Aorta (tissue), 5 donors: ENCODE measurements at regions not wholly inside any gene's neighbourhood (a gene's known extent, or its start where the extent isn't known, plus 50 kb on each side); places are given as distances from the start of the nearest gene placed in this dataset.

Source experiments
- ATAC-seq: fragments of 200-7000 bp; cut with Tn5 transposase; one replicate; pipeline ENCODE4 v1.9.1; 2022; ENCODE audit warnings: moderate library complexity; ENCODE audit not compliant: low FRiP score
- DNase-seq, 2 donors: peaks; one replicate each; pipeline ENCODE4 v3.0.0-alpha.2; 2020
- H3K27ac ChIP-seq, 2 donors: one replicate each; pipeline ENCODE4 v1.5.1; 2013; ENCODE audit warnings: low read length in 2 of 2, mild to moderate bottlenecking in 2 of 2, moderate library complexity in 2 of 2, control low read depth in 1 of 2, inconsistent platforms in 1 of 2, low read depth in 1 of 2
- H3K27me3 ChIP-seq, 2 donors: one replicate each; pipeline ENCODE4 v1.6.1; 2013; ENCODE audit warnings: control low read depth in 1 of 2, low read length in 1 of 2, mild to moderate bottlenecking in 1 of 2, moderate library complexity in 1 of 2; ENCODE audit not compliant: insufficient read depth in 2 of 2, control insufficient read depth in 1 of 2
- H3K36me3 ChIP-seq, 2 donors: one replicate each; pipeline ENCODE4 v1.6.1; 2013; ENCODE audit warnings: control low read depth in 1 of 2, low read length in 1 of 2, mild to moderate bottlenecking in 1 of 2; ENCODE audit not compliant: insufficient read depth in 2 of 2, control insufficient read depth in 1 of 2
- H3K4me1 ChIP-seq, 2 donors: one replicate each; pipeline ENCODE4 v1.6.1; 2013; ENCODE audit warnings: low read length in 2 of 2, control low read depth in 1 of 2, mild to moderate bottlenecking in 1 of 2, moderate library complexity in 1 of 2; ENCODE audit not compliant: insufficient read depth in 2 of 2, control insufficient read depth in 1 of 2
- H3K4me3 ChIP-seq, 2 donors: one replicate each; pipeline ENCODE4 v1.5.1; 2013; ENCODE audit warnings: low read length in 2 of 2, control low read depth in 1 of 2, mild to moderate bottlenecking in 1 of 2
- H3K9me3 ChIP-seq: one replicate; pipeline ENCODE4 v1.6.1; 2013; ENCODE audit warnings: mild to moderate bottlenecking, low read length; ENCODE audit not compliant: control insufficient read depth
- WGBS, 2 donors: extraction: QIAGEN DNeasy Blood & Tissue Kit; methylation state at CpG; one replicate each; pipeline ENCODE4 v1.1.7; 2013; 5-methylcytosine and 5-hydroxymethylcytosine counted together
- intact Hi-C, 2 donors: fragments of 100-400 bp; cut with DNase I; formaldehyde crosslinking; loops; one replicate each; pipeline versions ENCODE4 v1.14.2 to v1.15.0; 2022
- donor health status: healthy with polysubstance abuse.
- donor health status: Bipolar disorder and iron deficiency.
- donor health status: DM: no; HTN: no; CAD: no.
- donor health status: DM: no; HTN: no; CAD: no.
- donor health status: DM: yes; HTN: yes; CAD: no.

DNA sequence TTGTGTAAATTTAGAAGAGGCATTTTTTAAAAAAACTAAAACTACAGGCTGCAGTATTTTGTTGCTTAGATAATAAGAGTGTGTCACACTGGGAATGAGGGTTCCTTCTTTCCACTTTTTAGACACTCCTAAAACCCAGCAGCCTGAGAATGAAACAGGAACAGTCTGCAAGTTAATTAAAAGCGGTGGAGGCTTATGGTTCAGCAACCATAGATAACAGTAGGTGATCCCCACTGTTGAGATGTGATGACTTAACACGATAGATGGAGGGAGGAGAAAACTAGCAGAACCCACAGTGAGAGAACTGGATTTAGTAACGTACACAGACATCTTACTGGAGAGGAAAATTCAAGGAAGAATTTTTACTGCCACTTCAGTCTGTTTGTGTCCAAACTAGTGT is 767.3 kb downstream of the C4orf33 start:
- DNase-seq (no peak), ATAC-seq (no peak)
- H3K27me3 ChIP-seq, result no peaks in the 10 kb centered on the region
- H3K27ac ChIP-seq, result no peak overlapping the region
- 41 to 63% methylated on average over 3 of the region's 3 CpGs for WGBS, 2 donors
- no peak overlapping the region for H3K4me3 ChIP-seq
- no peaks in the 10 kb centered on the region for H3K4me1 ChIP-seq
- no peaks in the 10 kb centered on the region for H3K36me3 ChIP-seq
- intact Hi-C loops, result no loop called here
- H3K9me3 ChIP-seq, result no peaks in the 10 kb centered on the region

- Histone ChIP-seq H3K27ac (no peak overlapping the region), H3K4me1 (no peaks in the 10 kb centered on the region), H3K4me3 (no peak overlapping the region), H3K9me3 (no peaks in the 10 kb centered on the region), H3K36me3 (no peaks in the 10 kb centered on the region), H3K27me3 (no peaks in the 10 kb centered on the region)
- DNase-seq, result no peak
- WGBS, 2 donors, result 68 to 76% methylated on average over 3 of the region's 3 CpGs
- intact Hi-C loops, result no loop called here
- ATAC-seq, result no peak
These were observed 788.0 kb downstream of the C4orf33 start for GRCh38 chr4:129883996-129884395.

DNA sequence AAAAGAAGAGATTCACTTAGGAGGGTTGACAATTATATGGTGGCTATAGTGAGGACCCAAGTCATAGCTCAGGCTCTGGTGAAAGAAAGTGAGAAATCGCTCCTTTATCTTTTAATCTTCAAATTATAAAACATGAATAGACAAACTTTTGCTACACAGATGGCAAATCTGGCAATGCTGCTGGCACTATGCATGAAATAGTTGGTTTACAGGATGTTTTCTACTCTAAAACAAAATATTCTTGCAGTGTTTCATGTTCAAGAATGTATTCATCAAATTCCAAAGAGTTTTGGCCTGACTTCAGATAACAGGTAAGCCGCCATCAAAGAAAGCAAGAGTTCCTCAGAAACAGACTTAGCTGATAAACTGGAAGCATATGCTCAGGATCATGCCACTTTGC is 801.2 kb downstream of the C4orf33 start:
- intact Hi-C loops, result no loop called here
- Histone ChIP-seq H3K4me1 (no peaks in the 10 kb centered on the region), H3K27ac (no peak overlapping the region), H3K9me3 (no peaks in the 10 kb centered on the region), H3K36me3 (no peaks in the 10 kb centered on the region), H3K27me3 (no peaks in the 10 kb centered on the region), H3K4me3 (no peak overlapping the region)
- DNase-seq (no peak), ATAC-seq (no peak)
- WGBS, 2 donors, result 74 to 80% methylated on average over 2 of the region's 2 CpGs

GRCh38 chr4:129899849-129900248 is 803.9 kb downstream of the C4orf33 start:
- no peak for DNase-seq
- WGBS, 2 donors, result 37 to 39% methylated on average over 3 of the region's 3 CpGs
- no peaks in the 10 kb centered on the region for H3K9me3 ChIP-seq
- no peaks in the 10 kb centered on the region for H3K27me3 ChIP-seq
- H3K4me3 ChIP-seq, result no peak overlapping the region
- no peaks in the 10 kb centered on the region for H3K4me1 ChIP-seq
- no peaks in the 10 kb centered on the region for H3K36me3 ChIP-seq
- no peak overlapping the region for H3K27ac ChIP-seq
- no peak for ATAC-seq
- intact Hi-C loops, result no loop called here

DNA sequence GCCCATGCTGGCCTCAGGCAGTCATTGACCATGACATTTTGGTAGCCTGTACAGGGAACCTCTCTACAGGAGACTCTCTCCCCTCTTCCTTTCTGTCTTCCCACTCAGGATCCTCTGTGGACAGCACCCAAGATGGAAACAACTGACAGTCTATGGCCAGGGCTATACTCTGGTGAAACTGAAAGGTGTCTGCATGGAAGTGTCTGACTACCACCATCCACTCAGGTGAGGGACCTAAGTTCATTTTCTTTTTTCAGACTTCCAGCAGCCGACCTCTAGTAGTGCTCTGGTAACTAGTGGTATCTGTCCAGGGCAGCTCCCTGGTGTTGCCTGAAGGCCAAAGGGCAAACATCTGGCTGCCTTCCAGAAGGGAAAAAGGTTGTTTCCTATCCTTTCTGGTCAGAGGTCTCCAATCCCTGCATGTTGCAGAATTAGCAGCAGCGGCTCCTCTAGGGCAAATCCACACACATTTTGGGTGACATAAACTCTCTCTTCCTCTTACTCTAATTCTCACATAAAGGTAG is 804.5 kb downstream of the C4orf33 start:
- WGBS, 2 donors, result 75% methylated on average over 2 of the region's 2 CpGs
- ATAC-seq, result peak; percentile 34

GRCh38 chr4:129901205-129901604 is 805.3 kb downstream of the C4orf33 start:
- ATAC-seq, result no peak
- DNase-seq, result no peak
- H3K27ac ChIP-seq, result no peak overlapping the region
- no peak overlapping the region for H3K4me3 ChIP-seq
- no peaks in the 10 kb centered on the region for H3K36me3 ChIP-seq
- intact Hi-C loops, result no loop called here
- H3K4me1 ChIP-seq, result no peaks in the 10 kb centered on the region
- H3K9me3 ChIP-seq, result no peaks in the 10 kb centered on the region
- no peaks in the 10 kb centered on the region for H3K27me3 ChIP-seq
- WGBS, 2 donors, result 1 to 50% methylated on average over 1 of the region's 1 CpG

More for the DNA sequence above, 804.5 kb downstream of the C4orf33 start:
- no peaks in the 10 kb centered on the region for H3K4me1 ChIP-seq
- H3K36me3 ChIP-seq, result no peaks in the 10 kb centered on the region
- H3K4me3 ChIP-seq, result no peak overlapping the region
- DNase-seq, result no peak
- intact Hi-C loops, result no loop called here
- no peaks in the 10 kb centered on the region for H3K9me3 ChIP-seq
- no peak overlapping the region for H3K27ac ChIP-seq
- H3K27me3 ChIP-seq, result no peaks in the 10 kb centered on the region

GRCh38 chr4:129903861-129904260 is 807.9 kb downstream of the C4orf33 start:
- H3K4me3 ChIP-seq, result no peak overlapping the region
- no peaks in the 10 kb centered on the region for H3K36me3 ChIP-seq
- H3K27me3 ChIP-seq, result no peaks in the 10 kb centered on the region
- no peak for ATAC-seq
- 91 to 95% methylated on average over 8 of the region's 8 CpGs for WGBS, 2 donors
- H3K4me1 ChIP-seq, result no peaks in the 10 kb centered on the region
- DNase-seq, result no peak
- intact Hi-C loops, result no loop called here
- H3K9me3 ChIP-seq, result no peaks in the 10 kb centered on the region
- no peak overlapping the region for H3K27ac ChIP-seq

DNA sequence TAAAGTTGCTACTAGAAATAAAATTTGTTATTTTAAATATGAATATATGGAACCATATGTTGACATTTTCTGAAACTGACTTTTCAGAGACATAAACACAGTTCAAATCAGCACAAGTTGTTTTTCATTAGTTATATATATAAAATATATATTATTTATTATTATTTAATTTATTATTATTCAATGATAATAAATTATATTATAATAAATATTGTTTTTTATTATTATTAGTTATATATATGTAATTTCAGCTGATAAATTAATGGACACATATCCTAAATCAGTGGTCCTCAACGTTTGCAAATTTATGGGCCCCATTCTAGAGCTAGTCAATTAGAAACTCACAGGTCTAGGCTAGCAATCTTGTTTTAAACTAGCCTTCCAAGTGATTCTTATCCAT is 809.3 kb downstream of the C4orf33 start:
- DNase-seq (no peak), ATAC-seq (no peak)
- Histone ChIP-seq H3K36me3 (no peaks in the 10 kb centered on the region), H3K9me3 (no peaks in the 10 kb centered on the region), H3K4me1 (no peaks in the 10 kb centered on the region), H3K27me3 (no peaks in the 10 kb centered on the region), H3K27ac (no peak overlapping the region), H3K4me3 (no peak overlapping the region)
- intact Hi-C loops, result no loop called here
- WGBS, 2 donors, result 44 to 56% methylated on average over 1 of the region's 1 CpG

DNA sequence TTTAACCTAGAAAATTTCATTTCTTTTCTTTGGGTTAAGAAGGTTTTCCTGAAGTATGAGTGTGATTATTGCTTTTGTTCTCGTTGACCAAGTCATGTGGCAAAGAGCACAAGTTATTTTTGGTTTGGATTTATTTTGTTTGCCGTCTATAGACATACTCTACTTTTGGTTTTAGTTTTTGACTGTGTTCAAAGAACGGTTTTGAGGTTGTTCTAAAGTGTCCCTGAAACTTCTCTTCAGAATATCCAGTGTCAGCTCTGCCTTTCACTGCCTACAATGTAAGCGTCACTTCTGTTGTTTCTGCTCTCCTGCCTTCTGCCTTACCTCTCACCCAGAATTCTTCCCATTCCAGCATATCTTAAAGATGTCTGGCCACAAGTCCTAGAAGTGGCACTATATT is 812.2 kb downstream of the C4orf33 start:
- 21 to 33% methylated on average over 4 of the region's 4 CpGs for WGBS, 2 donors
- Histone ChIP-seq H3K4me1 (no peaks in the 10 kb centered on the region), H3K27ac (no peak overlapping the region), H3K4me3 (no peak overlapping the region), H3K36me3 (no peaks in the 10 kb centered on the region), H3K9me3 (no peaks in the 10 kb centered on the region), H3K27me3 (no peaks in the 10 kb centered on the region)
- DNase-seq (no peak), ATAC-seq (no peak)
- intact Hi-C loops, result no loop called here
